ENCODE measurements at regions not wholly inside any gene's neighbourhood (a gene's known extent, or its start where the extent isn't known, plus 50 kb on each side); places are given as distances from the start of the nearest gene placed in this dataset.
A peak's percentile ranks its signal among the peaks of the same experiment; 100 is the strongest.
"Not testable (repeated sequence)": the region's sequence is repeated elsewhere in the genome, so short reads cannot be mapped to it uniquely, and the experiment has no call there.

GRCh38 chr9:62798884-62799850 is 1609.3 kb downstream of the SPATA31A7 start:
- H3K27me3 ChIP-seq (ENCODE audit: control insufficient read depth in 3 of 3, insufficient read depth in 3 of 3, low read length in 2 of 3): peaks cover 0 to 20% (median 12%) of the 10 kb centered on the region in 3 donors

GRCh38 chr9:62799851-62800371 is 1610.1 kb downstream of the SPATA31A7 start:
- ATAC-seq (ENCODE audit: insufficient read depth, low FRiP score); H3K36me3 ChIP-seq (ENCODE audit: control insufficient read depth in 4 of 4, insufficient read depth in 4 of 4, low read length in 4 of 4); H3K27ac ChIP-seq (ENCODE audit: low read depth in 1 of 2, low read length in 1 of 2); H3K4me3 ChIP-seq; H3K9ac ChIP-seq (ENCODE audit: insufficient read depth in 1 of 2, low read length in 2 of 2): not testable (repeated sequence)
- Histone ChIP-seq H3K27me3 (ENCODE audit: control insufficient read depth in 3 of 3, insufficient read depth in 3 of 3, low read length in 2 of 3) (peaks cover 0 to 20% (median 12%) of the 10 kb centered on the region in 3 donors), H3K9me3 (ENCODE audit: control insufficient read depth in 4 of 4, insufficient read depth in 3 of 4, low read length in 3 of 4) (peaks cover 0 to 17% (median 0%) of the 10 kb centered on the region in 4 donors), H3K4me1 (ENCODE audit: control insufficient read depth in 5 of 5, insufficient read depth in 5 of 5, low read length in 5 of 5) (peaks cover 0 to 18% (median 7%) of the 10 kb centered on the region in 5 donors)
- 13 to 15% methylated on average over 36 of the region's 36 CpGs for WGBS, 2 donors
- DNase-seq: peak; percentile 62 to 78 (median 71)

More at GRCh38 chr9:62798884-62799850, 1609.3 kb downstream of the SPATA31A7 start:
- not testable (repeated sequence) for H3K4me3 ChIP-seq; ATAC-seq (ENCODE audit: insufficient read depth, low FRiP score); H3K27ac ChIP-seq (ENCODE audit: low read depth in 1 of 2, low read length in 1 of 2); H3K36me3 ChIP-seq (ENCODE audit: control insufficient read depth in 4 of 4, insufficient read depth in 4 of 4, low read length in 4 of 4)
- peak; percentile 59 to 70 (median 64) for DNase-seq
- 15 to 19% methylated on average over 35 of the region's 35 CpGs for WGBS, 2 donors
- Histone ChIP-seq H3K9me3 (ENCODE audit: control insufficient read depth in 4 of 4, insufficient read depth in 3 of 4, low read length in 3 of 4) (peaks cover 0 to 15% (median 0%) of the 10 kb centered on the region in 4 donors), H3K9ac (ENCODE audit: insufficient read depth in 1 of 2, low read length in 2 of 2) (peak overlapping the region in 1 of 2 donors; percentile 48), H3K4me1 (ENCODE audit: control insufficient read depth in 5 of 5, insufficient read depth in 5 of 5, low read length in 5 of 5) (peaks cover 0 to 18% (median 7%) of the 10 kb centered on the region in 5 donors)

GRCh38 chr9:62800451-62801371 is 1610.9 kb downstream of the SPATA31A7 start:
- H3K27me3 ChIP-seq (ENCODE audit: control insufficient read depth in 3 of 3, insufficient read depth in 3 of 3, low read length in 2 of 3): peaks cover 0 to 20% (median 12%) of the 10 kb centered on the region in 3 donors
- H3K36me3 ChIP-seq (ENCODE audit: control insufficient read depth in 4 of 4, insufficient read depth in 4 of 4, low read length in 4 of 4); ATAC-seq (ENCODE audit: insufficient read depth, low FRiP score); H3K4me3 ChIP-seq: not testable (repeated sequence)
- peaks cover 0 to 17% (median 0%) of the 10 kb centered on the region in 4 donors for H3K9me3 ChIP-seq (ENCODE audit: control insufficient read depth in 4 of 4, insufficient read depth in 3 of 4, low read length in 3 of 4)
- peak; percentile 50 to 78 (median 64) for DNase-seq
- peak overlapping the region; percentile 25 to 78 for H3K9ac ChIP-seq (ENCODE audit: insufficient read depth in 1 of 2, low read length in 2 of 2)
- peak overlapping the region in 1 of 2 donors; percentile 30 for H3K27ac ChIP-seq (ENCODE audit: low read depth in 1 of 2, low read length in 1 of 2)
- 22 to 27% methylated on average over 28 to 29 of the region's 30 CpGs for WGBS, 2 donors
- H3K4me1 ChIP-seq (ENCODE audit: control insufficient read depth in 5 of 5, insufficient read depth in 5 of 5, low read length in 5 of 5): peaks cover 0 to 18% (median 7%) of the 10 kb centered on the region in 5 donors

- ATAC-seq (ENCODE audit: insufficient read depth, low FRiP score); H3K36me3 ChIP-seq (ENCODE audit: control insufficient read depth in 4 of 4, insufficient read depth in 4 of 4, low read length in 4 of 4); H3K27ac ChIP-seq (ENCODE audit: low read depth in 1 of 2, low read length in 1 of 2); H3K4me3 ChIP-seq: not testable (repeated sequence)
- 16 to 25% methylated on average over 15 of the region's 15 CpGs for WGBS, 2 donors
- Histone ChIP-seq H3K27me3 (ENCODE audit: control insufficient read depth in 3 of 3, insufficient read depth in 3 of 3, low read length in 2 of 3) (peaks cover 0 to 24% (median 12%) of the 10 kb centered on the region in 3 donors), H3K9ac (ENCODE audit: insufficient read depth in 1 of 2, low read length in 2 of 2) (peak overlapping the region in 1 of 2 donors; percentile 76), H3K9me3 (ENCODE audit: control insufficient read depth in 4 of 4, insufficient read depth in 3 of 4, low read length in 3 of 4) (peaks cover 0 to 17% (median 0%) of the 10 kb centered on the region in 4 donors), H3K4me1 (ENCODE audit: control insufficient read depth in 5 of 5, insufficient read depth in 5 of 5, low read length in 5 of 5) (peaks cover 0 to 18% (median 7%) of the 10 kb centered on the region in 5 donors)
- DNase-seq: peak in 2 of 3 donors; percentile 26 to 41
Observed at GRCh38 chr9:62801372-62801811, 1611.6 kb downstream of the SPATA31A7 start.

- H3K27me3 ChIP-seq (ENCODE audit: control insufficient read depth in 3 of 3, insufficient read depth in 3 of 3, low read length in 2 of 3): peaks cover 0 to 24% (median 12%) of the 10 kb centered on the region in 3 donors
- peaks cover 0 to 18% (median 7%) of the 10 kb centered on the region in 5 donors for H3K4me1 ChIP-seq (ENCODE audit: control insufficient read depth in 5 of 5, insufficient read depth in 5 of 5, low read length in 5 of 5)
- peak; percentile 95 to 96 (median 95) for DNase-seq
- 4 to 7% methylated on average over 63 of the region's 63 CpGs for WGBS, 2 donors
- peak overlapping the region; percentile 67 to 79 for H3K27ac ChIP-seq (ENCODE audit: low read depth in 1 of 2, low read length in 1 of 2)
- ATAC-seq (ENCODE audit: insufficient read depth, low FRiP score): peak; percentile 99
- H3K9me3 ChIP-seq (ENCODE audit: control insufficient read depth in 4 of 4, insufficient read depth in 3 of 4, low read length in 3 of 4): peaks cover 0 to 17% (median 0%) of the 10 kb centered on the region in 4 donors
- peak overlapping the region; percentile 4 for H3K4me3 ChIP-seq
- peak overlapping the region; percentile 76 to 84 for H3K9ac ChIP-seq (ENCODE audit: insufficient read depth in 1 of 2, low read length in 2 of 2)
- H3K36me3 ChIP-seq (ENCODE audit: control insufficient read depth in 4 of 4, insufficient read depth in 4 of 4, low read length in 4 of 4): not testable (repeated sequence)
Observed at GRCh38 chr9:62801961-62802718, 1612.3 kb downstream of the SPATA31A7 start.

- WGBS, 2 donors: 18 to 19% methylated on average over 9 of the region's 9 CpGs
- H3K27ac ChIP-seq (ENCODE audit: low read depth in 1 of 2, low read length in 1 of 2); H3K9ac ChIP-seq (ENCODE audit: insufficient read depth in 1 of 2, low read length in 2 of 2): not testable (repeated sequence)
Observed at GRCh38 chr9:62802719-62803079, 1612.9 kb downstream of the SPATA31A7 start.

More at GRCh38 chr9:62802719-62803079, 1612.9 kb downstream of the SPATA31A7 start:
- Histone ChIP-seq H3K9me3 (ENCODE audit: control insufficient read depth in 4 of 4, insufficient read depth in 3 of 4, low read length in 3 of 4) (peaks cover 0 to 17% (median 0%) of the 10 kb centered on the region in 4 donors), H3K4me1 (ENCODE audit: control insufficient read depth in 5 of 5, insufficient read depth in 5 of 5, low read length in 5 of 5) (peaks cover 0 to 18% (median 7%) of the 10 kb centered on the region in 5 donors), H3K27me3 (ENCODE audit: control insufficient read depth in 3 of 3, insufficient read depth in 3 of 3, low read length in 2 of 3) (peaks cover 0 to 24% (median 12%) of the 10 kb centered on the region in 3 donors)
- not testable (repeated sequence) for DNase-seq; H3K36me3 ChIP-seq (ENCODE audit: control insufficient read depth in 4 of 4, insufficient read depth in 4 of 4, low read length in 4 of 4); ATAC-seq (ENCODE audit: insufficient read depth, low FRiP score); H3K4me3 ChIP-seq
